ENCODE measurements at regions not wholly inside any gene's neighbourhood (a gene's known extent, or its start where the extent isn't known, plus 50 kb on each side); places are given as distances from the start of the nearest gene placed in this dataset.
A peak's percentile ranks its signal among the peaks of the same experiment; 100 is the strongest.

- TF ChIP-seq CTCF (conservative IDR thresholded peaks at IDR 0.05 in 1 of 2, IDR thresholded peaks at IDR 0.05 in 1 of 2; ENCODE audit: extremely low read depth in 1 of 2, insufficient read depth in 1 of 2, low read depth in 1 of 2, low read length in 2 of 2) (peak; percentile 48 to 58), EZH2 (IDR thresholded peaks at IDR 0.05; ENCODE audit: borderline replicate concordance, low read length) (no peak)
Observed at GRCh38 chr20:40532103-40532502, 156.9 kb downstream of the MAFB start.
